WI38 (cell line): ENCODE measurements at regions not wholly inside any gene's neighbourhood (a gene's known extent, or its start where the extent isn't known, plus 50 kb on each side); places are given as distances from the start of the nearest gene placed in this dataset.

Source experiments
- H3K4me3 ChIP-seq: 2 replicates; pipeline ENCODE4 v1.5.1; 2011; ENCODE audit warnings: low read depth, mild to moderate bottlenecking, control low read depth, low read length
- TF ChIP-seq, protein P1 (sequence below): IDR thresholded peaks from 2 replicates; pipeline ENCODE4 v1.5.1; 2012; ENCODE audit warnings: low read depth, mild to moderate bottlenecking, control low read depth, low read length

DNA sequence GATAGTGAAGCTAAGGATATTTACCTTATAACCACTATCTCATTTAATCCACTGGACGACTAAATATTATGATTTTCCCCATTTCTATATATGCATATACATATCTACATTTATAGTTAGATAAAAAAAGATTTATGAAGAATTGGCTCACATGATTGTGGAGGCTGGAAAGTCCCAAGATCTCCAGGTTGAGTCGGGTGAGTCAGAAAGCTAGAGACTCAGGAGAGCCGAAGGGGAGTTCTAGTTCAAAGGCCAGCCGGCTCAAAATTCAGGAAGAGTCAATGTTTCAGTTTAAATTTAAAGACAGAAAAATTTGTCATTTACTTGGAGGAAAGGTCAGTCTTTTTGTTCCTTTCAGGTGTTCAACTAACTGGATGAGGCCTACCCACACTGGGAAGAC, 158.2 kb upstream of the CPEB2 start:
- H3K4me3 ChIP-seq, result no peak overlapping the region
- TF ChIP-seq, protein P1, sequence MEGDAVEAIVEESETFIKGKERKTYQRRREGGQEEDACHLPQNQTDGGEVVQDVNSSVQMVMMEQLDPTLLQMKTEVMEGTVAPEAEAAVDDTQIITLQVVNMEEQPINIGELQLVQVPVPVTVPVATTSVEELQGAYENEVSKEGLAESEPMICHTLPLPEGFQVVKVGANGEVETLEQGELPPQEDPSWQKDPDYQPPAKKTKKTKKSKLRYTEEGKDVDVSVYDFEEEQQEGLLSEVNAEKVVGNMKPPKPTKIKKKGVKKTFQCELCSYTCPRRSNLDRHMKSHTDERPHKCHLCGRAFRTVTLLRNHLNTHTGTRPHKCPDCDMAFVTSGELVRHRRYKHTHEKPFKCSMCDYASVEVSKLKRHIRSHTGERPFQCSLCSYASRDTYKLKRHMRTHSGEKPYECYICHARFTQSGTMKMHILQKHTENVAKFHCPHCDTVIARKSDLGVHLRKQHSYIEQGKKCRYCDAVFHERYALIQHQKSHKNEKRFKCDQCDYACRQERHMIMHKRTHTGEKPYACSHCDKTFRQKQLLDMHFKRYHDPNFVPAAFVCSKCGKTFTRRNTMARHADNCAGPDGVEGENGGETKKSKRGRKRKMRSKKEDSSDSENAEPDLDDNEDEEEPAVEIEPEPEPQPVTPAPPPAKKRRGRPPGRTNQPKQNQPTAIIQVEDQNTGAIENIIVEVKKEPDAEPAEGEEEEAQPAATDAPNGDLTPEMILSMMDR, result no peak

DNA sequence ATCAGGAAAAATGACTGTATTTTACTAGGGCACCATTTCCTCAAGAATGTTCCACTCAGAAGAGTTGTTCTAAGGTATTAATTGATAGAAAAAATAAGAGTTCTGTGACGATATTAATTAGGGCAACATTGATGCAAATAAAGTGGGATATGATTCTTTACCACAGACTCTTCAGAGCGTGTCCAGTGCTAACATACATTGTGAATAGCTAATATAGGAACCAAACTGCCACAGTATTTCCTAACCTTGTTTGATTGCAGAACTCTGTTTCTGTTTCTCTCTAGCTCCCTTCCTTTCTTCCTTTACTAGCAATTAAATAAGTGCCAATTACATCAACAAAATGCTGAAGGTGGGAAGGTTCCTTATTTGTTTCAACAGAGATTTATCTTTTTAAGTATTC, 154.1 kb upstream of the CPEB2 start:
- no peak overlapping the region for H3K4me3 ChIP-seq
- TF ChIP-seq, protein P1, result no peak

DNA sequence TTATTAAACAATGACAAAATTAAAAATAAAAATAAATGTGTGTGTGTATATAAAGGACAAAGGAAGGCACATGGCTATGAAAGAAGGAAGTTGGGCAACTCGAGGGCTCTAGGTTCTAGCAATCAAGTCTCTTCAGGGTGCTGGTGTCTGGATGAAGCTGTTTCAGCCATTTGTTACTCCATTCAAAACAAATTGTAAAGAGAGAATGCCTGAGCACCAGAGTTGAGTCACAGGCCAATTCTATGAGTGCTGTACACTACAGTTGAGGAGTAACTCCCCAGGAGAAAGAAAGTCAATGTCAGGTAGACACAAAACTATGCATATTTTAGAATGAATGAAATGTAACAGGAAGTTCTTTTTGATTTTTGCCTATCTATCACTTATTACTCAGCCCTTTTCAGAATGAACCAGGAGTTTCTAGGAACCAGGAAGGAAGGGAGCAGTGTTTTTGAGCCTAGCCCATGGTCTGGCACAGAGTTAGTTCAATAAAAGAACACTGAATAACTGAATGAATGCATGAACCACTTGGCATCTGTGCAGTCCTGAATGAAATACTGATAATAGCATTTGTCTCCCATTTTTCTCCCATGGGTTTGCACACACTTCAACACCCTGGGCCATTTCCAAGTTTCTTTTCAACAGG, 151.7 kb upstream of the CPEB2 start:
- no peak overlapping the region for H3K4me3 ChIP-seq
- TF ChIP-seq, protein P1, result no peak

DNA sequence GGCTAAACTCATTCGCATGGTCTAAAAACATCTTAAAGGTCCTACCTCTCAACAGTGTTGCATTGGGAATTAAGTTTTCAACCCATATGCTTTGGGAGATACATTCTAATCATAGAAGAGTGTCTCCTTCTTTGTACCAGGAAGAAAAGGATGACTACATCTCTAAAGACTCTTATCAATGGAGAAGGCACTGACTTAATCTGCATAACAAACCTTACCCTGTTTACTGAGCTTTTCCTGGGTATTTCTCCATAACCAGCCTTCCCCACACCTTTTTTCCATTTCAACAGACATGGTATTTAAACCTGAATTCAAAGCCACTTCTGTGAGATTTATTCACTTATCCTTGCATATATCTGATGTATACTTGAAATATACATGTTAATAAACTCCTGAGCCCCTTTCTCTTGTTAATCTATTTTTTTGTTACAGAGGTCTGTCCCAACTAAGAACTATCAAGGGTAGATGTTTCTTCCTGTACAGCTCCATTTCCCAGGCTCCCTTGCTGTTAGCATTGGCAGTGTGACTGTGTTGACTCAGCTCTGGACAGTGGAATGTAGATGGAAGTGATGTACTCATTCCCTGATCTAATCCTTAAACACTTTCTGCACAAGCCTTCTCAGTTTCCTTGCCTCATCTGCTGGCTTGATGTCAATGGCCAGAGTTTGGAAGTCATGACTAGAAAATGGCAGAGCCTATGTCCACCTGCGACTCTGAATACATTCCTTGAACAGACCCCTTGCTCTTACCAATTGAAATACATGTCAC, 148.9 kb upstream of the CPEB2 start:
- no peak overlapping the region for H3K4me3 ChIP-seq

DNA sequence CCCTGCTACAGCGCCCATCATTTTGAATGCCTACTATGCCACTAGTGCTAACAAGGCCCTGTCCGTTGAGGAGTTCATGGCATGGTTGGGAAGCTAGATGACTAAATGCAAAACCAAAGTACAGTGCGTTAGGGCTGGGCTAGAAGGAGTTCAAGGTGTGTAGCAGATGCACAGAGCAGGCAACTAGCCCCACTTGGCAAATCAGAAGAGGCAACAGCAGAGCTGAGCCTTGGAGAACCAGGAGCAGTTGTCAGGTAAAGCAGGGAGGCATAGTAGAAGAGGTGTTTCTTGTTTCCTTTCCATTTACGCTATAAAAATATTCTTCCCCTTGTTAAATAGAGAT, 146.6 kb upstream of the CPEB2 start:
- H3K4me3 ChIP-seq, result no peak overlapping the region
- TF ChIP-seq, protein P1, result no peak

More for the DNA sequence above, 148.9 kb upstream of the CPEB2 start:
- TF ChIP-seq, protein P1, result no peak

DNA sequence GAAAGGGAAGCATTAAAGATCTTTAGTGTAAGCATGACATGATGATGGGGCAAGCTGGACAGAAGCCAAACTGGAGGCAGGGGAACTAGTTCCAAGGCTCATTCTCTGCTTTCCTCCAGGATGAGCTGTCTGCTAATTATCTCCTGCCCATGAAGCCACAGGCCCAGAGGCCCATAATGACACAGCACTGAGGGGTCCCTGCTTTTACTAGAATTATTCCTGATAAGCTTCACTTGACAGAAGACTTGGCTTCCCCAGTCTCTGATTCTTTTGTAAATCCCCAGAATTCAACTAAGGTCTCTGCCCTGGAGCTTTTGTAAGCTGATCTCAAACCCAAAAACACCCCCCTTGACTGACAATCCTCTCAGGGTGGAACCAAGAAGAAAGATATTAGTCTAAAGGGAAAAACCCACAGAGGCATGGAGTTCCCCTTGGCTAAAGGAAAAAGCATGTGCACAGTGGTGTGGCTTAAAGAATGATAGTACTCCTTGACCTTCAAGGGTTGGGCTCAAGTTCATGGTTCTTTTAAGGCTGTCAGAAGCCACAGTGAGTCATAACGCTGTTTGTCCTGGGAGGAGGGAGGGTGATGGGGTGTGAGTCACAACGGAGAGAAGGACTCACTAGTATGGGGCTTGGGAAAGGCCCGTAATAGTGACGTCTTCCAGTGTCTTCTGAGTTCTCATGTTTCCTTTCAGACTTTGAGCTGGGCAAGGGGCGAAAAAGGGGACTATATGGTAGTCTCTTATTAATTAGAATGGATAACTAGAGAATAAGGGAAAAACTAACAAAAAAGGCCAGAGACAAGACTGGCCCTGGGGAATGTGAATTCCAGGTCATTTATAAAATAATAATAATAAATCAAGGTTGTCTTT, 146.0 kb upstream of the CPEB2 start:
- no peak overlapping the region for H3K4me3 ChIP-seq

More for the DNA sequence above, 146.0 kb upstream of the CPEB2 start:
- TF ChIP-seq, protein P1, result no peak
